ENCODE measurements at regions not wholly inside any gene's neighbourhood (a gene's known extent, or its start where the extent isn't known, plus 50 kb on each side); places are given as distances from the start of the nearest gene placed in this dataset.
"Not testable (repeated sequence)": the region's sequence is repeated elsewhere in the genome, so short reads cannot be mapped to it uniquely, and the experiment has no call there.

GRCh38 chr2:198652461-198652860 lies 805.3 kb downstream of the SATB2 start:
- DNase-seq (ENCODE audit: extremely low read depth in 1 of 2, low read depth in 1 of 2), result no peak

DNA sequence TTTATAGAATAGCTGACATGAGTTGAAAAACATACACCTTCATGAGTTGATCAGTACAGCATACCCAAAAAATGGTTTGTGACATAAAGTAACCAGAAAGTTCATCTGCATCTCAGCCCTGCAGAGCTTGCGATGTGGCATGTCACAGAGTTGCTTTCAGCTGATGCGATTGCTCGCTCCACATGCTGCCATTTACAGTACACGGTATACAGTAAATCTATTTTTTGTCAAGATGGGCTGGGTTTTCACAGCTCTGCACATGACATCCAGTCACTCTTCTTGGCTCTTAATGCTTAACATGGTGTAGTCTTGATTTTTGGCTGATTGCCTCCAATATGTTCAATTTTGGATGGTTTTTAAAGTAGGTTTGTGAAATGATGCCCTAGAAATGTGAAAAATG lies 811.9 kb downstream of the SATB2 start:
- DNase-seq (ENCODE audit: extremely low read depth in 1 of 2, low read depth in 1 of 2), result no peak

- DNase-seq (ENCODE audit: extremely low read depth in 1 of 2, low read depth in 1 of 2), result no peak
Observed at GRCh38 chr2:198641161-198641560, 816.6 kb downstream of the SATB2 start.

DNA sequence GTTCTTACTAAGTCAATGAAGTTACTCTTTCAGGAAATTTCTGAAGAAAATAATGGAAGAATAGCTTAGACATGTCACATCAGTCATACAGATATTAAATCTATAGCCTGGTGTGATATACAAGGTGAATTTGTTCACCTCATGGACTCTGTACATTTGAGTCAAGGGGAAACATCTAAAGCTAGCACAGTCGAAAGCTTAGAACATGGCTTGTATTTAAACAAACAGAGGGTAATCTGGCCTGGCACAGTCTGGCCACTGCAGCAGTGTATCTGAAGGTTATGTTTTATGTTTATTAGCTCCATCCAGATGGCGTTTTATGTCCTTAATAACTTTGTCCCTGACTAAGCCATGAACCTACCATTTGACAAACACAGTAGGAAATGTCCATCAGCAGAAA lies 817.3 kb downstream of the SATB2 start:
- DNase-seq (ENCODE audit: extremely low read depth in 1 of 2, low read depth in 1 of 2), result no peak

DNA sequence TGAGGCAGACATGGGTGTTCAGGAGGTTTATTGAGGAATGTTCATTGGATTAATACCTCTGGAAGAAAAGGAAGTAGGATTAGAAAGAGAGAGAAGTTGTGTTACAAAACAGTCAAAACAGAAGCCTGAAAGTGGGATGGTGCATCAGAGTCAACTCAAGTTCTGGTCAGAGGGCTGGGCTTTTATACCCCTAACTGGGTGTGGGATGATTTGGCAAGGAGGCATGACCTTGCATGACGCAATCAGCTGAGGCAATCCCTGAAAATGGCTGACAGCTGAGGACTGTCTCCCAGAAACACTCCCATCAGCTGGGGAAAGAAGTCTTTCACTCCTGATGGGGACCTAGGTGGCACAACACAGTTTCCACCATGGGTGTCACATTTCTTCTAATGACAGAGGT lies 818.2 kb downstream of the SATB2 start:
- no peak for DNase-seq (ENCODE audit: extremely low read depth in 1 of 2, low read depth in 1 of 2)

GRCh38 chr2:198638577-198638976 lies 819.2 kb downstream of the SATB2 start:
- DNase-seq (ENCODE audit: extremely low read depth in 1 of 2, low read depth in 1 of 2), result no peak

DNA sequence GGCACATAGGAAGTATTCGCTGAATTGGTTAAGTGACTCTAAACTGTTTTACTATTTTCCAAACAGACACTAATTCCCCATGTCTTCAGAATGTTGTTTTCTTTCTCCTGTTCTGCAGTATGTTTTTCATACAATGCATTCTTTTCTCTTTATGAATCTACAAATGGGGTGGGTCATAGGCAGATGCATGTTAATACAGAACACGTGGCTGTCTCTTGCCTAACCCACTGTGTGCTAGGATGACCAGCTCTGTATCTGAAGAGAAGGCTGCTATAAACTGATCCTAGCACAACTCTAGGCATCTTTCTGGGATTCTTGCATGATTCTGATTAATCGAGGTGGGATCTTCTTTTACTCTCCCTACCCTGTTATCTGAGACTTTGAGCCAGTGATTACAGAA lies 826.0 kb downstream of the PLCL1 start:
- no peak for DNase-seq (ENCODE audit: extremely low read depth in 1 of 2, low read depth in 1 of 2)

GRCh38 chr2:198628596-198628995 lies 824.2 kb downstream of the PLCL1 start:
- DNase-seq (ENCODE audit: extremely low read depth in 1 of 2, low read depth in 1 of 2), result no peak

DNA sequence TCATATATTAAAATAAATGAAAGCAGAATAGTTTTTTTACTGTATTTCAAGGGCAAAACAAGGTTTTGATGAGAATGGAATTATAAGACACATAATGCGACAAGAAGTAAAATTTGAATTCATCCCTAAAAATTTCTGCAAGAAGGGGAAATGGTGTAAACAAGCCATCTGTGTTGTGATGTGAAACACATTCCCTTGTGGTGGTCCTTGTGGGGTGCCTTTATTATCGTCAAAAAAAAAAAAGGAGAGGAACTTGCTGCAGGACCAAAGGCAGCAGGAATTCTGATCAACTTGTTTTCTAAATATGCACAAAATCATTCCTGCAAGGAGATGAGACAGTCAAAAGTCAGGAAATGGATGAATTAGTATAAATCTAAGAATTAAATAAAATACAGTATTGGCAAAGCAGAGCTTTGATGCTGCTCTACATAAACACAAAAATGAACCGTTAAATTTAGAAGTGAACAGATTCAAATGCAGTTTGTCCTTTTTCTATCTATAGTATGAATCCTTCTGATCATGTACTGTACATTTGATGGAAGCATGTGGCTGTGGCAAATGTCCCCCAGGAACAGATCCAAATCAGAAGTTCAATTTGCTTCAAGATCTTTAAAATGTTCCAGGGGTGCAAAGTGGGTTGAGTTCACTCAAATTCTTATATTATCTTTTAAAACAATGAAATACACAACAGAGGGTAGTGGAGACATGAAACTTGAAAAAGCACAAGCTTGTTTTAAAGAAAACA lies 818.8 kb downstream of the PLCL1 start:
- DNase-seq (ENCODE audit: extremely low read depth in 1 of 2, low read depth in 1 of 2), result no peak

- DNase-seq (ENCODE audit: extremely low read depth in 1 of 2, low read depth in 1 of 2), result no peak
Observed at GRCh38 chr2:198615972-198616371, 811.6 kb downstream of the PLCL1 start.

DNA sequence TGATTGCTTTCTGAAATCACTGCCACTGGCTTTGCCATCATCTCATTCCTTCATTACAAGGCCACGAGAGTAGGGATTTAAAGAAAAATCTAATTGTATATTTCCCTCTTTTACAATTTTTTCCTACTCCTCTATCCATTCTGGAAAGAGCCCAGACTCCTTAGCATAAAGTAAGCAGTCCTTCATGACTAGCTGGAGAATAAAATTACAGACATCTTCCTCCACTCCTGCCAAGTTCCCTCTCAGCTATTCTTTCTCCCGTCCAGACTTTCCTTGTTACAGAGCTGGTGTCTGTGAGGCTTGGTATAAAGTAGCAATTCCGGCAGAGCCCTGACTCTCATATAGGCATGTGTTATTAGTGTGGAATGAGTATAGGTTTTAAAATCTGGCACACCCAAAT lies 806.8 kb downstream of the PLCL1 start:
- DNase-seq (ENCODE audit: extremely low read depth in 1 of 2, low read depth in 1 of 2), result no peak

- no peak for DNase-seq (ENCODE audit: extremely low read depth in 1 of 2, low read depth in 1 of 2)
Observed at GRCh38 chr2:198604599-198604998, 800.2 kb downstream of the PLCL1 start.

- DNase-seq (ENCODE audit: extremely low read depth in 1 of 2, low read depth in 1 of 2), result not testable (repeated sequence)
Observed at GRCh38 chr2:198602986-198603385, 798.6 kb downstream of the PLCL1 start.

- DNase-seq (ENCODE audit: extremely low read depth in 1 of 2, low read depth in 1 of 2), result no peak
Observed at GRCh38 chr2:198597648-198598047, 793.3 kb downstream of the PLCL1 start.

GRCh38 chr2:198596985-198597384 lies 792.6 kb downstream of the PLCL1 start:
- DNase-seq (ENCODE audit: extremely low read depth in 1 of 2, low read depth in 1 of 2), result no peak

DNA sequence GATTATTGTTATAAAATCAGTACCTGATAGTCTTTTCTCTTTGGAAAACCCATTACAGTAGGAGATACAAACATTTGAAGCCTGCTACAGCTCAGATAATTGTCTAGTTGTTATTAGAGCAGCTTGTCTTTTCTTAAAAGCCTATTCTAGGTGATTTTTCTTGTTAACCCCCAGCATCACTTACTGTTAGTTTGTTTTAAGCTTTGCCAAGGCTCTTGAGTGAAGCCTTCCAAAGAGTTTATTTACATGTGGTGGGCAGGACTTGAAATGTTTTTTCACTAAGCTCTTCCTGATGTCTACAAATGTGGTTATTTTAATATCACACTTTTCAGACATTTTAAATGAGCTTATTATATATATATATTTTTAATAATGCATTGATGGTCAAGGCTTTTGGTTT lies 791.3 kb downstream of the PLCL1 start:
- no peak for DNase-seq (ENCODE audit: extremely low read depth in 1 of 2, low read depth in 1 of 2)

GRCh38 chr2:198591586-198591985 lies 787.2 kb downstream of the PLCL1 start:
- no peak for DNase-seq (ENCODE audit: extremely low read depth in 1 of 2, low read depth in 1 of 2)

DNA sequence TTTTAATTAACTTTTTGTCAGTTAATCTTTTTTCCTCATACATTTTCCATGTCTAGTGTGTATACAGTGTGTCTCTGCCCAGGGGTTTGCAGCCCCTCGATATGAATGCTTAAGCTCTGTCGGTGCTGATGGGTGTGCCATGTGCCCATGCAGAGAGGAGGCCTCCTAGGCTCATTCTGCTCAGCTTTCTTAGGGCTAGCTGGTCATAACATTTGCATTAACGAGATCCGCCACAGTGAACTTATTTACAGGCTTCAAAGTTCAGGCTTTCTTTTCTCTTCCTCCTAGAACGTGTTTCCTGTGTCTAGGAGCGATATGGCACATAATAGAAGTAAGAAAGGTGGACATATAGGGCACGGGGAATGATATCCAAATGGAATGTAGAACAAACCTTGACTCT lies 783.3 kb downstream of the PLCL1 start:
- no peak for DNase-seq (ENCODE audit: extremely low read depth in 1 of 2, low read depth in 1 of 2)

DNA sequence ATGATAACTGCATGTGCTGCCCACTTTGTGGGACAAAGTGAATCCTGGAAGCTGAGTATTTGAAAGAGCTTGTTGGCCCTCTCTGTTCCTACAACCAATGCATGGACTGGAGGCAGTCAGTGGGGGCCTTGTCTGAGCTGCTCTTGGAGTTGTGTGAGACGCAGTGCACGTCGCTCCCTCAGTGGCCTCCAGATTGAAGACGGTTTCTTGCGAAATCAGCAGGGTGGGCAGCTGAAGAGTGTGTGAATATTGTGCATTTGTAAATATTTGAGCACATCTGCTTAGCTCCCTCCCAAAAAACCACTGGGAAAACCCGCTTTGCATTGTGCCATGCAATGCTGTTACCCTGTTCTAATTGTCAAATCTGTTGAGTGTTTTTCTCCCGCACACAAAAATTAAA lies 782.8 kb downstream of the PLCL1 start:
- no peak for DNase-seq (ENCODE audit: extremely low read depth in 1 of 2, low read depth in 1 of 2)

DNA sequence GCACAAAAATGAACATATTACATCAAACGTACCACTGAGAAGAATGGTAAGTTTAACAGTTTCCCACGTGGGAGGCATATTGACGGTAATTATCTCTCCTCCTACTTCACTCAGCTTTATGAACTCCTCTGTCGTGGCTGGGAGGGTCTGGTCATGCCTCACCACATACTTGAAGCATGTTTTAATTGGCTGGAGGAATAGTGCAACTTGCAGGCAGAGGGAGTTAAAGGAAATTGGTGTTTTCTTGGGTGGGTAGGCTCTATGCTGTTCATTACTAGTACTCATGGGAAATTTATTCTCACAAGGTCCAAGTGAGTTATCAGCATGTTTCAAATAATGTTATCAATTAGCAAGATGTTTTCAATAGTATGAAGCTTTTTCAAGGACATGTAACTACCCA lies 767.0 kb downstream of the PLCL1 start:
- no peak for DNase-seq (ENCODE audit: extremely low read depth in 1 of 2, low read depth in 1 of 2)

GRCh38 chr2:198558176-198558575 lies 753.8 kb downstream of the PLCL1 start:
- DNase-seq (ENCODE audit: extremely low read depth in 1 of 2, low read depth in 1 of 2), result no peak

DNA sequence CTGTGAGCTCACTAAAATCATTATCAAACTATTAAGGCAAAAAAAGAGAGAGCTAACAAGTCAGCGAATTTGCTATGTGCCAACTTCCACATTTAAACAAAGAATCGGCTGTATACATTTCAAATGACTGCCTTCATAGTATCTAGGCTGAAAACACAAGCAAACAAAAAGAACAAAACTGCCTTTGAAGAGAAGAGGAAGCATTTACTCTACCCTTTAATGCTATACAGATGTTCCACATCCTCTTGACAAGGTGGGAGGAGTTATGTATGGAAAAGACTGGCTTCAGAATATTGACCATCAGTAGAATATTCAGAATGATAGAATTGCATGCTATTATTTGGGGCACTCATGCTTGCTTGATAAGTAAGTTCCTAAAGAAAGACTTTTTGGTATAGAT lies 741.7 kb downstream of the PLCL1 start:
- DNase-seq (ENCODE audit: extremely low read depth in 1 of 2, low read depth in 1 of 2), result no peak

DNA sequence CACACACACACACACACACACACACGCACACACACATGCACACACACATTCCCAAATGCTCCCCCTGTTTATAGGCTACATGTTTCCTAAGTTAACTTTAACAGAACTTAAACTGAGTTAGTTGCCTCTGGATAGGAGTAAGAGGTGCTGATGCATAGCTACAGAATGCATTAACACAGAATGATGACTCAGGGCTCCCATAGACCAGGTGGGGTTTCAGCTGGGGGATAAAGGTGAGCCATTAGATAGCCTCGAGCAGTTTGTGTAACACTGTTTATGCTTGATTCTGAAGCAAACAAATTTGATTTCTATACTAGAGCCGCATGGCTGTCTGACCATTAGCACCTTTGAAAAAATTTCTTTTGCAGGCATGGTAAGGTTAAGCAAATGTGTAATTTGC lies 741.0 kb downstream of the PLCL1 start:
- no peak for DNase-seq (ENCODE audit: extremely low read depth in 1 of 2, low read depth in 1 of 2)

Data from activated CD8-positive, alpha-beta memory T cell treated with anti-CD3 and anti-CD28 coated beads for 1 hour (primary cell).